AG09309 (cell line): ENCODE measurements at regions not wholly inside any gene's neighbourhood (a gene's known extent, or its start where the extent isn't known, plus 50 kb on each side); places are given as distances from the start of the nearest gene placed in this dataset.

Experiments
- DNase-seq: peaks from one replicate; pipeline ENCODE4 v3.0.0-alpha.2; 2010; ENCODE audit warnings: low read depth
- H3K4me3 ChIP-seq: 2 replicates; pipeline ENCODE4 v1.5.1; 2011; ENCODE audit warnings: mild to moderate bottlenecking, low read depth, low read length, moderate library complexity; ENCODE audit not compliant: control insufficient read depth
- CTCF ChIP-seq: IDR thresholded peaks from 2 replicates; pipeline ENCODE4 v1.5.1; 2011; ENCODE audit warnings: mild to moderate bottlenecking, low read depth, low read length, inconsistent platforms; ENCODE audit not compliant: insufficient read depth, control insufficient read depth; ENCODE audit errors: missing control alignments

- no peak for DNase-seq
- no peak for TF ChIP-seq CTCF
- no peak overlapping the region for H3K4me3 ChIP-seq
Measured at GRCh38 chr17:27244011-27244410, 49.9 kb upstream of the WSB1 start.
